GM12874 (cell line): ENCODE measurements at regions not wholly inside any gene's neighbourhood (a gene's known extent, or its start where the extent isn't known, plus 50 kb on each side); places are given as distances from the start of the nearest gene placed in this dataset.

ENCODE experiments used
- CTCF ChIP-seq: IDR thresholded peaks from 2 replicates; pipeline ENCODE4 v1.5.1; 2011; ENCODE audit warnings: low read depth, mild to moderate bottlenecking, control low read depth, low read length, moderate library complexity; ENCODE audit not compliant: insufficient read depth

DNA sequence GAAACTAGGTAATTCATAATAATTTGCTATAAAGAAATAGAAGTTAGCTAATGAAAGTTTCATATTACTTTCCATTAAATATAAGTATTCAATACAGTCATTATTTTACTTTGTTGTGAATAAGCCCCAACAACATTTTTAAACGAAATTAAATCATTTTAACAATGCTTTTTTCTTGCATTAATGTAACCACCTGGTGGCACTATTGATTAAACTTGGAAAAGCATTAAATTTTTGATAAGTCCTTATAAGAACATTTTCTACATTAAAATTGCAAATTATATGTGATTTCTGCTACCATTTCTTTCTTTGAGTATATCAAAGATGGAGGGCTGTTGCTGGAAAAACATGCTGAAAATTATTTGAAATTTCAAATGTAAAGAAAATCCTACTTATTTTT lies 918.8 kb upstream of the TMPRSS15 start:
- TF ChIP-seq CTCF: no peak

DNA sequence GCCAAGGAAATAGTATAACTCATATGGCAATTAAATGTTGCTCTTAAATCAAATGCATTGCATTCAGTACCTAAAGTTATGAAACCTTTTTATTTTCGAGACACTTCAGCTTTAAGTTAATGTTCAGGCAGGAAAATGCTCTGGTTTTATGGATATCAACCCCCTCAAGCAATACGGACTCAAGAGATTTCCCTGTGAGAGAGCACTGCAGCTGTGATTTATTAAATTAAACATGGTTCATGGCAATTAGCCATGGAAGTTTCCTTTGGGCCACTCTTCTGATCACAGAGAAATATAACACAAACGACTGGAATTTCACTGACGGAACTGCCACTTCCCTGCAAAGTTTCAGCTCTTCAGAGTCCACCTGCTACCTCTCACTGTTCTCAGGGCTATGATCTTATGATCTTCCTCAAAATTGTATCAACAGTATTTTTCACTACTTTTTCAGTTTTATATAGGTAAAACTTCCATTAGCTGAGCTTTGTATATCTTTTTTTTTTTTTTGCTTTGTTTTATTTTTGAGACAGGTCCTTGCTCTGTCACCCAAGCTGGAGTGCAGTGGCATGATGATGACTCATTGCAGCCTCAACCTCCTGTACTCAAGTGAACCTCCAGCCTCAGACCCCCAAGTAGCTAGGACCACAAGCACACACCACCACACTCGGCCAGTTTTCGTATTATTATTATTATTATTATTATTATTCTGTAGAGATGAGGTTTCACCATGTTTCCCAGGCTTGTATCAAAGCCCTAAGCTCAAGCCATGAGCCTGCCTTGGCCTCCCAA lies 923.1 kb upstream of the TMPRSS15 start:
- no peak for TF ChIP-seq CTCF

DNA sequence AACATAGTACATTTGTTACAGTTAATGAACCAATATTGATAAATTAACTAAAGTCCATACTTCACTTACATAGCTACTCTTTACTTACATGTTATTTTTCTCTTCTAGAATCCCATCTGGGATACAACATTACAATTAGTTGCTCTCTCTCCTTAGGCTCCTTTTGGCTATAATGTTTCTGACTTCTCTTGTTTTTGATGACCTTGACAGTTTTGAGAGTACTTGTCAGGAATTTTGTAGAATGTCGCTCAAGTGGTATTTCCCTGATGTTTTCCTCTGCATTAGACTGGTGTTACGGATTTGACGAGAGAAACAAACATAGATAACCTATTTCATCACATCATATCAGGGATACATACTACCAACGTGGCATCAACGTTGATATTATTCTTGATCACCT lies 925.4 kb upstream of the TMPRSS15 start:
- TF ChIP-seq CTCF: no peak

DNA sequence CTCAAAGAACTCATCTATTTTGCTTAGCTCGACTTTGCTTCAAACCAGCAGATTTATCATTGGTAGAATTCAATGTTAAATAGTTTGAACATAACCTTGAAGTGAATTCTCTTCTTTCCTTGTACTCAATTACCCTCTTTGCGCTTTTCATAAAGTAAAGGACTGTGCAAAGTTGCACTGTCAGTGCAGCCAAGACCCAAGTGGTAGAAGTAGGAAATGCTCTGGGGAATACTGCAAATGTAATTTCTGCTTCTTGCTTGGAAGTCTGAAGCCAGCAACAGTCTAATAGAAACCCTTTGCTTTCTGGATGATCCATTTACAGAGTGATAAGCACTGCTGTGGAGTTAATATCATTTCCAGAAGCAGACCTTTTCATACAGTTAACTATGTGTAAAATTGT lies 936.7 kb upstream of the TMPRSS15 start:
- no peak for TF ChIP-seq CTCF

DNA sequence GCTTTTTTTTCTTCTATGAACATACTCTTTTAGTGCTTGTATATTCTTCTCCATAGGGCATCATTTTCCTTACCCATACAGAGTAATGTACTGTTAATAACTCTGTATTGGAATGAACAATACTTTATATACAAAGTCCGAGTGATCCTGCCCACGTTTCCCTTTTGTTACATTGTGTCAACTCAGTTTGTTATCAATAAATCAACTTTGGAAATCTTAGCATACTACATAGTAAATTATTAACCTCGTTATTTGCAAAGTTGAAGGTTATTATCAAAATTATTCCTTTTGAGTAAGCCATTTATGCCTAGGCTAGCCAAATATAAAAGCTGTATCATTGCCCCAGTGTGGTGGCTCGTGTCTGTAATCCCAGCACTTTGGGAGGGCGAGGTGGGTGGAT lies 937.4 kb upstream of the TMPRSS15 start:
- TF ChIP-seq CTCF: no peak

DNA sequence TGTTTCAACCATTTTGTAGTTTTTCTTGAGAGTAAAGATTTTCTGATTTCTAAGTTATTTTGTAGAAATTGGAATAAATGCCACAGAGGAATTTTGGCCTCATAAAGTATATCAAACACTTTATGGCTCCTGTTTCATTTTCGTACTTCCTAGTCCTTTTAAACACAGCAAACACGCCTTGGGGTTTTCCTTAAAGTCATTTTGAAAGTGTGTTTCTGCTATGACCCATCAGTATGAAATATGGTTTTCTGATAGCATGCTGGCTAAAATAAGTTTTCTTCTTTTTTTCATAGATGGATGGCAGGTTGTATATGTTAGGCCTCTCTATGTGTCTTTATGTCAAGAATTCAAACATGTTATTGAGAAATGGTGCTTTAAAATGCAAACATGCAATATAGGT lies 940.1 kb upstream of the TMPRSS15 start:
- no peak for TF ChIP-seq CTCF

DNA sequence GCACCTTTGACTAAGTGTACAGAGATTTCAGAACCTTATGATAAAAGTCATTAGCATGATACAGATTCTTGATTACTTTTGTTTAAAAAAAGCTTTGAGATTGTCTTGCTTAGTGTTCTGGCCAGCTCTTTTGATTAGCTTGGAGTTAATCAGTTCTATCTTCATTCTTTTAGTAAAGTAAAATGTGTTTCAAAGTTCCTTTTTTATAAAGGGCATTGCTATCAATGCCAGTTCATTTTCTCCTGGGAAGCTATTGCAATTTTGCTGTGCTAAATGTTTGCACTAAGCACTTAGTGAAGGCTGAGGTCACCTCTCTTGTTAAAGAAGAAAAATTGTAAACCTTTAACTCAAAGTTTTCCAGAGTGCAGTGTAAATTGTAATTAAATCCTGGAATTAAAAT lies 946.7 kb upstream of the TMPRSS15 start:
- no peak for TF ChIP-seq CTCF

DNA sequence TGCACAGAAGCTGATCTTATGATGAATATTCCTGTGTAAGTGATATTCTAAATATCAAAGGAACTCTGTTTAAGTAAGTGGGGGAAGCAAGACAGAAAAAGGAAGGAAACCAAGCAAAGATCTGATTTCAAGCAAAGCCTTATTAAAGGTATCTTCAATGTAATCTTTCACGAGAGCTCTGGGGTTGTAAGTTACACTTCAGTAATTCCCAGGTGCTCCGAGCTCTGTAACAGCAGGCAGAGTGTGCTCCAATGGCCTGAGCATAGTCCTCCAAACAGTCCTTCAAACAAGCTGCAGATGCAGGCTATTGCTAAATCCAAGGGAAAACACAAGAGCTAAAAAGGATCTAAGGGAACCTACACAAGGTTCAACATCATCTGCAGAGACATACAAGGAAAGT lies 949.7 kb upstream of the TMPRSS15 start:
- TF ChIP-seq CTCF: no peak
